ENCODE measurements at regions not wholly inside any gene's neighbourhood (a gene's known extent, or its start where the extent isn't known, plus 50 kb on each side); places are given as distances from the start of the nearest gene placed in this dataset.

GRCh38 chr6:19039287-19039686 lies 652.1 kb downstream of the RNF144B start:
- H3K9me1 ChIP-seq (replicated peaks; ENCODE audit: control insufficient read depth, extremely low read depth, insufficient read depth, low read length), result no peaks in the 10 kb centered on the region
- DNase-seq (ENCODE audit: low read depth, low spot score), result no peak
- ChIA-PET CTCF (no interaction called here), POLR2A (no interaction called here)
- no peaks in the 10 kb centered on the region for H3K36me3 ChIP-seq (ENCODE audit: control insufficient read depth in 2 of 2, extremely low read depth in 1 of 2, insufficient read depth in 2 of 2, low read length in 2 of 2)
- no peak overlapping the region for H3K27ac ChIP-seq (ENCODE audit: insufficient read depth, low read depth, low read length)
- BruUV-seq (replicated peaks), result no TSS peak
- H3K4me3 ChIP-seq (replicated peaks in 1 of 3; ENCODE audit: insufficient read depth in 1 of 3, low read depth in 1 of 3, low read length in 3 of 3), result no peak overlapping the region
- H3K9ac ChIP-seq (replicated peaks; ENCODE audit: extremely low read depth, insufficient read depth, low read length), result no peak overlapping the region
- no peaks in the 10 kb centered on the region for H3K79me2 ChIP-seq (ENCODE audit: control insufficient read depth, insufficient read depth, low read length)
- H4K20me1 ChIP-seq (replicated peaks; ENCODE audit: control insufficient read depth, extremely low read depth, insufficient read depth, low read length), result no peaks in the 10 kb centered on the region
- H3K4me2 ChIP-seq (ENCODE audit: insufficient read depth, low read length), result no peak overlapping the region
- H3K9me3 ChIP-seq (replicated peaks; ENCODE audit: control insufficient read depth, insufficient read depth, low read length), result peaks cover 6% of the 10 kb centered on the region
- H2AFZ ChIP-seq (ENCODE audit: low read depth, low read length), result no peak overlapping the region
- no peak for FAIRE-seq
- no peaks in the 10 kb centered on the region for H3K27me3 ChIP-seq (ENCODE audit: control insufficient read depth in 2 of 2, insufficient read depth in 2 of 2, low read length in 2 of 2)
- TF ChIP-seq CTCF (IDR thresholded peaks at IDR 0.05; ENCODE audit: extremely low read depth in 1 of 2, insufficient read depth in 1 of 2, low read depth in 1 of 2, low read length in 2 of 2) (no peak), JUN (IDR thresholded peaks at IDR 0.05; ENCODE audit: borderline replicate concordance, insufficient read depth, insufficient read length, low read depth) (no peak), MYC (IDR thresholded peaks at IDR 0.05; ENCODE audit: low read depth, low read length) (no peak)
- intact Hi-C loops (cut with micrococcal nuclease) (no loop called here), dilution Hi-C loops (cut with MboI; ENCODE audit: extremely low pct_ligation_motif_present, low sequenced_read_pairs) (no loop called here)
- no peaks in the 10 kb centered on the region for H3K4me1 ChIP-seq (ENCODE audit: control insufficient read depth, extremely low read depth, insufficient read depth, low read length)

- ChIA-PET CTCF (no interaction called here), POLR2A (no interaction called here)
- no peaks in the 10 kb centered on the region for H3K4me1 ChIP-seq (ENCODE audit: control insufficient read depth, extremely low read depth, insufficient read depth, low read length)
- intact Hi-C loops (cut with micrococcal nuclease) (no loop called here), dilution Hi-C loops (cut with MboI; ENCODE audit: extremely low pct_ligation_motif_present, low sequenced_read_pairs) (no loop called here)
- H3K4me2 ChIP-seq (ENCODE audit: insufficient read depth, low read length), result no peak overlapping the region
- H2AFZ ChIP-seq (ENCODE audit: low read depth, low read length), result no peak overlapping the region
- no peaks in the 10 kb centered on the region for H3K9me1 ChIP-seq (replicated peaks; ENCODE audit: control insufficient read depth, extremely low read depth, insufficient read depth, low read length)
- TF ChIP-seq CTCF (IDR thresholded peaks at IDR 0.05; ENCODE audit: extremely low read depth in 1 of 2, insufficient read depth in 1 of 2, low read depth in 1 of 2, low read length in 2 of 2) (no peak), EZH2 (IDR thresholded peaks at IDR 0.05; ENCODE audit: borderline replicate concordance, low read depth, low read length, severe bottlenecking) (no peak), POLR2AphosphoS5 (IDR thresholded peaks at IDR 0.05; ENCODE audit: insufficient read depth, low read depth, low read length) (no peak), FOS (IDR thresholded peaks at IDR 0.05; ENCODE audit: borderline replicate concordance, insufficient read depth, low read length) (no peak), POLR2A (IDR thresholded peaks at IDR 0.05; ENCODE audit: low read depth, low read length) (no peak)
- H3K36me3 ChIP-seq (ENCODE audit: control insufficient read depth in 2 of 2, extremely low read depth in 1 of 2, insufficient read depth in 2 of 2, low read length in 2 of 2), result no peaks in the 10 kb centered on the region
- BruUV-seq (replicated peaks), result no TSS peak
- no peak overlapping the region for H3K9ac ChIP-seq (replicated peaks; ENCODE audit: extremely low read depth, insufficient read depth, low read length)
- FAIRE-seq (no peak), DNase-seq (ENCODE audit: low read depth, low spot score) (no peak)
- H3K27ac ChIP-seq (ENCODE audit: insufficient read depth, low read depth, low read length), result no peak overlapping the region
- peaks cover 5% of the 10 kb centered on the region for H3K9me3 ChIP-seq (replicated peaks; ENCODE audit: control insufficient read depth, insufficient read depth, low read length)
- H3K79me2 ChIP-seq (ENCODE audit: control insufficient read depth, insufficient read depth, low read length), result no peaks in the 10 kb centered on the region
- H3K4me3 ChIP-seq (replicated peaks in 1 of 3; ENCODE audit: insufficient read depth in 1 of 3, low read depth in 1 of 3, low read length in 3 of 3), result no peak overlapping the region
- no peaks in the 10 kb centered on the region for H4K20me1 ChIP-seq (replicated peaks; ENCODE audit: control insufficient read depth, extremely low read depth, insufficient read depth, low read length)
- no peaks in the 10 kb centered on the region for H3K27me3 ChIP-seq (ENCODE audit: control insufficient read depth in 2 of 2, insufficient read depth in 2 of 2, low read length in 2 of 2)
Observed at GRCh38 chr6:19041906-19042305, 654.8 kb downstream of the RNF144B start.

Measured in endothelial cell of umbilical vein (primary cell).